ENCODE measurements at regions not wholly inside any gene's neighbourhood (a gene's known extent, or its start where the extent isn't known, plus 50 kb on each side); places are given as distances from the start of the nearest gene placed in this dataset.

- Histone ChIP-seq H3K9me3 (ENCODE audit: control insufficient read depth, insufficient read depth, low read depth, low read length) (no peaks in the 10 kb centered on the region), H3K36me3 (ENCODE audit: control insufficient read depth, insufficient read depth, low read length) (no peaks in the 10 kb centered on the region), H3K27me3 (ENCODE audit: control insufficient read depth, insufficient read depth, low read length) (no peaks in the 10 kb centered on the region), H3K27ac (ENCODE audit: low read depth, low read length) (no peak overlapping the region), H3K4me3 (ENCODE audit: low read depth, low read length) (no peak overlapping the region), H3K9ac (ENCODE audit: low read length) (no peak overlapping the region), H3K4me1 (ENCODE audit: control insufficient read depth, insufficient read depth, low read length) (no peaks in the 10 kb centered on the region; the same call in 1 of the 2 replicates)
Measured at GRCh38 chr6:84462698-84463097, 235.3 kb upstream of the CEP162 start.

GRCh38 chr6:84461461-84461860 is 234.0 kb upstream of the CEP162 start:
- H3K27me3 ChIP-seq (ENCODE audit: control insufficient read depth, insufficient read depth, low read length): no peaks in the 10 kb centered on the region
- no peak overlapping the region for H3K4me3 ChIP-seq (ENCODE audit: low read depth, low read length)
- no peak overlapping the region for H3K9ac ChIP-seq (ENCODE audit: low read length)
- H3K27ac ChIP-seq (ENCODE audit: low read depth, low read length): no peak overlapping the region
- H3K36me3 ChIP-seq (ENCODE audit: control insufficient read depth, insufficient read depth, low read length): no peaks in the 10 kb centered on the region
- no peaks in the 10 kb centered on the region; the same call in 1 of the 2 replicates for H3K4me1 ChIP-seq (ENCODE audit: control insufficient read depth, insufficient read depth, low read length)
- no peaks in the 10 kb centered on the region for H3K9me3 ChIP-seq (ENCODE audit: control insufficient read depth, insufficient read depth, low read depth, low read length)

GRCh38 chr6:84460491-84460890 is 233.0 kb upstream of the CEP162 start:
- H3K9me3 ChIP-seq (ENCODE audit: control insufficient read depth, insufficient read depth, low read depth, low read length): no peaks in the 10 kb centered on the region
- no peak overlapping the region for H3K4me3 ChIP-seq (ENCODE audit: low read depth, low read length)
- H3K9ac ChIP-seq (ENCODE audit: low read length): no peak overlapping the region
- H3K27me3 ChIP-seq (ENCODE audit: control insufficient read depth, insufficient read depth, low read length): no peaks in the 10 kb centered on the region
- no peak overlapping the region for H3K27ac ChIP-seq (ENCODE audit: low read depth, low read length)
- no peaks in the 10 kb centered on the region for H3K4me1 ChIP-seq (ENCODE audit: control insufficient read depth, insufficient read depth, low read length)
- no peaks in the 10 kb centered on the region for H3K36me3 ChIP-seq (ENCODE audit: control insufficient read depth, insufficient read depth, low read length)

GRCh38 chr6:84459401-84459800 is 232.0 kb upstream of the CEP162 start:
- Histone ChIP-seq H3K27me3 (ENCODE audit: control insufficient read depth, insufficient read depth, low read length) (no peaks in the 10 kb centered on the region), H3K9ac (ENCODE audit: low read length) (no peak overlapping the region), H3K4me3 (ENCODE audit: low read depth, low read length) (no peak overlapping the region), H3K9me3 (ENCODE audit: control insufficient read depth, insufficient read depth, low read depth, low read length) (no peaks in the 10 kb centered on the region), H3K27ac (ENCODE audit: low read depth, low read length) (no peak overlapping the region), H3K36me3 (ENCODE audit: control insufficient read depth, insufficient read depth, low read length) (no peaks in the 10 kb centered on the region), H3K4me1 (ENCODE audit: control insufficient read depth, insufficient read depth, low read length) (no peaks in the 10 kb centered on the region)

- H3K4me3 ChIP-seq (ENCODE audit: low read depth, low read length): no peak overlapping the region
- no peaks in the 10 kb centered on the region for H3K9me3 ChIP-seq (ENCODE audit: control insufficient read depth, insufficient read depth, low read depth, low read length)
- H3K36me3 ChIP-seq (ENCODE audit: control insufficient read depth, insufficient read depth, low read length): no peaks in the 10 kb centered on the region
- no peak overlapping the region for H3K27ac ChIP-seq (ENCODE audit: low read depth, low read length)
- H3K9ac ChIP-seq (ENCODE audit: low read length): no peak overlapping the region
- H3K4me1 ChIP-seq (ENCODE audit: control insufficient read depth, insufficient read depth, low read length): no peaks in the 10 kb centered on the region
- no peaks in the 10 kb centered on the region for H3K27me3 ChIP-seq (ENCODE audit: control insufficient read depth, insufficient read depth, low read length)
Measured at GRCh38 chr6:84458271-84458670, 230.8 kb upstream of the CEP162 start.

- H3K36me3 ChIP-seq (ENCODE audit: control insufficient read depth, insufficient read depth, low read length): no peaks in the 10 kb centered on the region
- H3K27me3 ChIP-seq (ENCODE audit: control insufficient read depth, insufficient read depth, low read length): no peaks in the 10 kb centered on the region
- no peak overlapping the region for H3K9ac ChIP-seq (ENCODE audit: low read length)
- no peaks in the 10 kb centered on the region for H3K4me1 ChIP-seq (ENCODE audit: control insufficient read depth, insufficient read depth, low read length)
- H3K27ac ChIP-seq (ENCODE audit: low read depth, low read length): no peak overlapping the region
- H3K9me3 ChIP-seq (ENCODE audit: control insufficient read depth, insufficient read depth, low read depth, low read length): no peaks in the 10 kb centered on the region
- no peak overlapping the region for H3K4me3 ChIP-seq (ENCODE audit: low read depth, low read length)
Measured at GRCh38 chr6:84457276-84457675, 229.8 kb upstream of the CEP162 start.

GRCh38 chr6:84456803-84457202 is 229.4 kb upstream of the CEP162 start:
- no peak overlapping the region for H3K27ac ChIP-seq (ENCODE audit: low read depth, low read length)
- H3K4me3 ChIP-seq (ENCODE audit: low read depth, low read length): no peak overlapping the region
- no peak overlapping the region for H3K9ac ChIP-seq (ENCODE audit: low read length)
- H3K36me3 ChIP-seq (ENCODE audit: control insufficient read depth, insufficient read depth, low read length): no peaks in the 10 kb centered on the region
- no peaks in the 10 kb centered on the region for H3K27me3 ChIP-seq (ENCODE audit: control insufficient read depth, insufficient read depth, low read length)
- H3K4me1 ChIP-seq (ENCODE audit: control insufficient read depth, insufficient read depth, low read length): no peaks in the 10 kb centered on the region
- no peaks in the 10 kb centered on the region for H3K9me3 ChIP-seq (ENCODE audit: control insufficient read depth, insufficient read depth, low read depth, low read length)

GRCh38 chr6:84455511-84456029 is 228.1 kb upstream of the CEP162 start:
- Histone ChIP-seq H3K27me3 (ENCODE audit: control insufficient read depth, insufficient read depth, low read length) (no peaks in the 10 kb centered on the region), H3K36me3 (ENCODE audit: control insufficient read depth, insufficient read depth, low read length) (no peaks in the 10 kb centered on the region), H3K4me1 (ENCODE audit: control insufficient read depth, insufficient read depth, low read length) (no peaks in the 10 kb centered on the region), H3K9ac (ENCODE audit: low read length) (no peak overlapping the region), H3K27ac (ENCODE audit: low read depth, low read length) (no peak overlapping the region), H3K9me3 (ENCODE audit: control insufficient read depth, insufficient read depth, low read depth, low read length) (no peaks in the 10 kb centered on the region), H3K4me3 (ENCODE audit: low read depth, low read length) (no peak overlapping the region)

GRCh38 chr6:84453499-84453898 is 226.1 kb upstream of the CEP162 start:
- no peaks in the 10 kb centered on the region for H3K9me3 ChIP-seq (ENCODE audit: control insufficient read depth, insufficient read depth, low read depth, low read length)
- H3K27me3 ChIP-seq (ENCODE audit: control insufficient read depth, insufficient read depth, low read length): no peaks in the 10 kb centered on the region
- H3K36me3 ChIP-seq (ENCODE audit: control insufficient read depth, insufficient read depth, low read length): no peaks in the 10 kb centered on the region
- H3K4me1 ChIP-seq (ENCODE audit: control insufficient read depth, insufficient read depth, low read length): no peaks in the 10 kb centered on the region
- no peak overlapping the region for H3K27ac ChIP-seq (ENCODE audit: low read depth, low read length)
- no peak overlapping the region for H3K9ac ChIP-seq (ENCODE audit: low read length)
- H3K4me3 ChIP-seq (ENCODE audit: low read depth, low read length): no peak overlapping the region

- H3K9ac ChIP-seq (ENCODE audit: low read length): no peak overlapping the region
- H3K9me3 ChIP-seq (ENCODE audit: control insufficient read depth, insufficient read depth, low read depth, low read length): no peaks in the 10 kb centered on the region
- H3K4me1 ChIP-seq (ENCODE audit: control insufficient read depth, insufficient read depth, low read length): peaks cover 7% of the 10 kb centered on the region
- no peak overlapping the region for H3K4me3 ChIP-seq (ENCODE audit: low read depth, low read length)
- no peaks in the 10 kb centered on the region for H3K36me3 ChIP-seq (ENCODE audit: control insufficient read depth, insufficient read depth, low read length)
- no peaks in the 10 kb centered on the region for H3K27me3 ChIP-seq (ENCODE audit: control insufficient read depth, insufficient read depth, low read length)
- no peak overlapping the region for H3K27ac ChIP-seq (ENCODE audit: low read depth, low read length)
Measured at GRCh38 chr6:84450018-84450417, 222.6 kb upstream of the CEP162 start.

- Histone ChIP-seq H3K4me3 (ENCODE audit: low read depth, low read length) (no peak overlapping the region), H3K9ac (ENCODE audit: low read length) (no peak overlapping the region), H3K27ac (ENCODE audit: low read depth, low read length) (no peak overlapping the region), H3K4me1 (ENCODE audit: control insufficient read depth, insufficient read depth, low read length) (peaks cover 7% of the 10 kb centered on the region), H3K36me3 (ENCODE audit: control insufficient read depth, insufficient read depth, low read length) (no peaks in the 10 kb centered on the region), H3K27me3 (ENCODE audit: control insufficient read depth, insufficient read depth, low read length) (no peaks in the 10 kb centered on the region), H3K9me3 (ENCODE audit: control insufficient read depth, insufficient read depth, low read depth, low read length) (no peaks in the 10 kb centered on the region)
Measured at GRCh38 chr6:84449220-84449619, 221.8 kb upstream of the CEP162 start.

- Histone ChIP-seq H3K36me3 (ENCODE audit: control insufficient read depth, insufficient read depth, low read length) (no peaks in the 10 kb centered on the region), H3K9ac (ENCODE audit: low read length) (no peak overlapping the region), H3K27me3 (ENCODE audit: control insufficient read depth, insufficient read depth, low read length) (no peaks in the 10 kb centered on the region), H3K27ac (ENCODE audit: low read depth, low read length) (no peak overlapping the region), H3K4me1 (ENCODE audit: control insufficient read depth, insufficient read depth, low read length) (peaks cover 7% of the 10 kb centered on the region), H3K9me3 (ENCODE audit: control insufficient read depth, insufficient read depth, low read depth, low read length) (no peaks in the 10 kb centered on the region), H3K4me3 (ENCODE audit: low read depth, low read length) (no peak overlapping the region)
Measured at GRCh38 chr6:84448331-84448730, 220.9 kb upstream of the CEP162 start.

Measured in HUES6 (cell line).